Activated naive CD4-positive, alpha-beta T cell treated with anti-CD3 and anti-CD28 coated beads, Interleukin-2, amount 50 U/mL, for 24 hours (primary cell): ENCODE measurements at regions not wholly inside any gene's neighbourhood (a gene's known extent, or its start where the extent isn't known, plus 50 kb on each side); places are given as distances from the start of the nearest gene placed in this dataset.

Source experiments
- H3K27ac Mint-ChIP-seq: one replicate; pipeline ENCODE4 v1.8.0; 2021; ENCODE audit warnings: mild to moderate bottlenecking, mixed read lengths
- H3K27me3 Mint-ChIP-seq: one replicate; pipeline ENCODE4 v1.8.0; 2021; ENCODE audit warnings: mixed read lengths
- H3K36me3 Mint-ChIP-seq: one replicate; pipeline ENCODE4 v1.8.0; 2021; ENCODE audit warnings: mixed read lengths
- H3K4me1 Mint-ChIP-seq: one replicate; pipeline ENCODE4 v1.8.0; 2021; ENCODE audit warnings: mixed read lengths
- H3K4me3 Mint-ChIP-seq: one replicate; pipeline ENCODE4 v1.8.0; 2021; ENCODE audit warnings: mild to moderate bottlenecking, mixed read lengths
- H3K9me3 Mint-ChIP-seq: one replicate; pipeline ENCODE4 v1.8.0; 2021; ENCODE audit warnings: mixed read lengths

GRCh38 chr20:24735263-24735662 is 213.8 kb upstream of the CST7 start:
- Mint-ChIP-seq H3K4me1 (peaks cover 16% of the 10 kb centered on the region), H3K9me3 (no peaks in the 10 kb centered on the region), H3K27me3 (no peaks in the 10 kb centered on the region), H3K4me3 (no peak overlapping the region), H3K27ac (no peak overlapping the region), H3K36me3 (no peaks in the 10 kb centered on the region)

DNA sequence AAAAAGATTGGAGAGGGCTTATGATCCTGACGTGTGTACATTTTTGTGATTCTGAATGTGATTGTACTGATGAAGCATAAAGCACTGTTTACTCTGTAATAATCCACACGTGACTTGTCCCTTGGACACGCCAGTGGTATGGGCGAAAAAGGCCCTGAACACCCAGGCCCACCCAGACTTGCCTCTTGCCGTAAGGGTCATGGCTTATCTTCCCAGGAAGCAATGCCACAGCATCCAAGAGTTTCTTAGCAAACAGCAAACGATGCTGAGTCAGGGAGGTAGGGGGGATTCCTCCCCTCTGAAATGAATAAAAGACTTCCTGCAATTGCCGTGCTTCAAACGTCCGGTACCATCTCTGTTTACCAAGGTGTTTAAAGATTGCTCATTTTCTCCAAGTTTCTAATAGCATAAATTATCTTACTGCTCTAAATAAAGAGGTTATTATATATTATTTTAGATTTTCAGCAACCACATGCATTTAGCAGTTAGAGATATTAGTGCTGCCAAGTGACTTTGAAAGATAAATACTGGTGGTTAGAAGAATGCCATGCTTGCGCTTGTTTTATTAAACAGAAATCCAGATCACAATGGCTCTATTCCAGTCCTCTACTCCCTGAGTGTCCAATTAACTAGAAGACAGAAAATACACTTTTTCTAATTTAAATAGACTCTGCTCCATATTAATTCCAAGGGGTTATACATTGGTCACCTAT is 212.8 kb upstream of the CST7 start:
- H3K27ac Mint-ChIP-seq, result no peak overlapping the region
- H3K9me3 Mint-ChIP-seq, result no peaks in the 10 kb centered on the region
- H3K27me3 Mint-ChIP-seq, result no peaks in the 10 kb centered on the region
- no peaks in the 10 kb centered on the region for H3K36me3 Mint-ChIP-seq
- H3K4me1 Mint-ChIP-seq, result peaks cover 21% of the 10 kb centered on the region
- H3K4me3 Mint-ChIP-seq, result no peak overlapping the region

DNA sequence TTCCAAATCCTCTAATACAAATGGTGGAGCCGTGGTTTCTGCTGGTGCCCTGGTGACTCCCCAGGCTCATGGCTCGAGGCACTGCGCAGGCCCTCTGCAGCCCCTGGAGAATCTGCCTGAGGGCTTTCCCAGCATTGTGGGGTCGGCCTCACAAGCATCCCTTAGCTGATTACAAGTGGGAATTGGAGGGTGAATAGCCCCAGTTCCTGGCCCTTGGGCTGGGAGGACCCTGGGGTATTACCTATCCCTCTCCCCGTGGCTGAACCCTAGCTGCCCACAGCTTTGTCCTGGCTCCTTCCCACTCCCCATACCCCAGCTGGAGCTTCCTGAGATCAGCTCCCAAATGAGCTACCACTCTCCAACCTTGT is 212.2 kb upstream of the CST7 start:
- no peak overlapping the region for H3K27ac Mint-ChIP-seq
- no peaks in the 10 kb centered on the region for H3K9me3 Mint-ChIP-seq

GRCh38 chr20:24737212-24737850 is 211.7 kb upstream of the CST7 start:
- peaks cover 21% of the 10 kb centered on the region for H3K4me1 Mint-ChIP-seq
- no peaks in the 10 kb centered on the region for H3K36me3 Mint-ChIP-seq
- no peaks in the 10 kb centered on the region for H3K9me3 Mint-ChIP-seq
- no peak overlapping the region for H3K4me3 Mint-ChIP-seq
- H3K27ac Mint-ChIP-seq, result no peak overlapping the region
- H3K27me3 Mint-ChIP-seq, result no peaks in the 10 kb centered on the region

More for the DNA sequence above, 212.2 kb upstream of the CST7 start:
- Mint-ChIP-seq H3K36me3 (no peaks in the 10 kb centered on the region), H3K4me1 (peaks cover 21% of the 10 kb centered on the region), H3K27me3 (no peaks in the 10 kb centered on the region), H3K4me3 (no peak overlapping the region)

GRCh38 chr20:24738058-24738775 is 210.9 kb upstream of the CST7 start:
- Mint-ChIP-seq H3K36me3 (no peaks in the 10 kb centered on the region), H3K27ac (no peak overlapping the region), H3K4me3 (no peak overlapping the region), H3K27me3 (no peaks in the 10 kb centered on the region), H3K4me1 (peaks cover 21% of the 10 kb centered on the region), H3K9me3 (no peaks in the 10 kb centered on the region)

- Mint-ChIP-seq H3K27me3 (no peaks in the 10 kb centered on the region), H3K4me1 (peaks cover 21% of the 10 kb centered on the region), H3K9me3 (no peaks in the 10 kb centered on the region), H3K27ac (peak overlapping the region; percentile 73), H3K36me3 (no peaks in the 10 kb centered on the region), H3K4me3 (peak overlapping the region; percentile 61)
Measured at GRCh38 chr20:24738981-24739633, 210.0 kb upstream of the CST7 start.

GRCh38 chr20:24739746-24740145 is 209.3 kb upstream of the CST7 start:
- Mint-ChIP-seq H3K27me3 (no peaks in the 10 kb centered on the region), H3K4me3 (no peak overlapping the region), H3K9me3 (no peaks in the 10 kb centered on the region), H3K27ac (no peak overlapping the region), H3K4me1 (peaks cover 21% of the 10 kb centered on the region), H3K36me3 (no peaks in the 10 kb centered on the region)

- Mint-ChIP-seq H3K9me3 (no peaks in the 10 kb centered on the region), H3K27me3 (no peaks in the 10 kb centered on the region), H3K4me3 (no peak overlapping the region), H3K4me1 (peaks cover 21% of the 10 kb centered on the region), H3K36me3 (no peaks in the 10 kb centered on the region), H3K27ac (no peak overlapping the region)
Measured at GRCh38 chr20:24741493-24742072, 207.5 kb upstream of the CST7 start.

DNA sequence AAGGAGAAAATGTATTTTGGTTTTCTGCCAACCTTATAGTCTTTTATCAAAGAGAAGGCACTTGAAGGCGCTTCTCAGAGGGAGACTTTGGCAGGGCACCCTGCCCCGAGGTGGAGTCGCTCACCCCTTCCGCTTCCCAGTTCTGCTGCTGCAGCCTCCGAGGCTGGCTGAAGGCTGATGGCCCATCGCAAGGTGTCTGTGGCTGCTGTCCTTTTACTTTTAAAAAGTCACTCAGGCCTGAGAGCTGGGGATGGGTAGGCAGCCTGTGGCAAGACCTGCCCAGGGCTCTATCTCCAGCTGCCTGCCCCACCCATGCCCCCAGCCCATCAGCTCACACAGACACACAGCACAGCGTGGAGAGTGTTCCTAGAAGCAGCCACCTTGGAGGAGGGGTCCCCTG is 206.6 kb upstream of the CST7 start:
- H3K9me3 Mint-ChIP-seq, result no peaks in the 10 kb centered on the region
- H3K4me3 Mint-ChIP-seq, result no peak overlapping the region
- no peaks in the 10 kb centered on the region for H3K27me3 Mint-ChIP-seq
- H3K36me3 Mint-ChIP-seq, result no peaks in the 10 kb centered on the region
- peaks cover 21% of the 10 kb centered on the region for H3K4me1 Mint-ChIP-seq
- H3K27ac Mint-ChIP-seq, result no peak overlapping the region

DNA sequence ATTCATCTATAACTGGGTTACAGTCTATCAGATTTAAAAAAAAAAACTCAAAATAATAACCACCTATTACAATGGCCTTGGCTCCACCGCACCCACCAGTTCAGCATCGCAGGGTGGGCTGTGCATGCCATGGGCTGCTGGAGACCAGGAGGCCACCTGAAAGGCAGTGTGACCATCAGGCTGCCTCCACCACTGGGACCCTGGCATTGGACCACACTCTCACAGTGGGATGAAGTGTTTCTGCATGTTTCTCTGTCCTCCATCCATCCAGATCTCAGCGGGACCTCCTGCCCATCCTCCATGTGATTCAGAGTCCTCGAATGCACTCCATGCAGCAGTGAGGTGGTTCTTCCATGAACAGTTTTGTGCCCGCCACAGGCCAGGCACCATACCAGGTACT is 206.1 kb upstream of the CST7 start:
- Mint-ChIP-seq H3K27me3 (no peaks in the 10 kb centered on the region), H3K4me1 (peaks cover 21% of the 10 kb centered on the region), H3K36me3 (no peaks in the 10 kb centered on the region), H3K9me3 (no peaks in the 10 kb centered on the region), H3K4me3 (no peak overlapping the region), H3K27ac (no peak overlapping the region)

DNA sequence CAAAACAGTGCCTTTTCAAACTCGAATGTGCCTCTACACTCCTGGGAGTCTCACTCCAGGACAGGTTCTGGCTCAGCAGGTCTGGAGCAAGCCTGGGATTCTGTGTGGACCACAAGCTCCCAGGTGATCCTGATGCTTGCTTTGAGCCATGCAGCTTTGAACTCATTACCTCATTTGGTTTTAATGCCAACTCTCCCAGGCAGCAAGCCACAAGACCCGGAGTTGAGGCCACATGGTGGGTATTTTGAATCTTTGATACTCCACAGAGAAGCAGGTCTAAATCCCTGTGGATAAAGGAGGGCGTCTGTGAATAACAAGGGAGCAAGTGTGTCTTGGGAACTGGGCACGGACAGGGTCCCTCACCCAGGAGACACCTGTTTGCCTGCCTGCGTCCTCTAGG is 205.4 kb upstream of the CST7 start:
- H3K36me3 Mint-ChIP-seq, result no peaks in the 10 kb centered on the region
- H3K27ac Mint-ChIP-seq, result no peak overlapping the region
- peaks cover 21% of the 10 kb centered on the region for H3K4me1 Mint-ChIP-seq
- H3K4me3 Mint-ChIP-seq, result no peak overlapping the region
- H3K27me3 Mint-ChIP-seq, result no peaks in the 10 kb centered on the region
- no peaks in the 10 kb centered on the region for H3K9me3 Mint-ChIP-seq

DNA sequence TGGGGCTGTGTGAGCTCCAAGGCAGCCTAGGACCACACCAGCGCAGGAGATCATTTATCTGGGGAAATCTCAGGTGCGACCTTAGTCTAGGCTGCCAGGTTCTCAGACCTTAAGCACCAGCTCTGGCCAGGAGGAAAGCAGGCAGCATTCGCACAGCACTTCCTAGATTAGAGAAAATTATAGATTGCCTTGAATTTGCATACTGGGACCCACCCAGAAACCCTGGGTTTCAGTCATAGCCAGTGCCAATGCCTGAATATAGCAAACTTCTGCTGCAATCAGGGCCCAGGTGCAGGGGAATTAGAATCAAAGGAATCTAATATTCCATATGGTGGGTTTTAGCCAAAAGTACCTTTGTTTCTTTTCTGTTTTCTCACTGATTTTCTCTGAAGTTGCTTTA is 204.3 kb upstream of the CST7 start:
- H3K27me3 Mint-ChIP-seq, result peaks cover 2% of the 10 kb centered on the region
- H3K27ac Mint-ChIP-seq, result no peak overlapping the region
- no peaks in the 10 kb centered on the region for H3K9me3 Mint-ChIP-seq
- H3K36me3 Mint-ChIP-seq, result no peaks in the 10 kb centered on the region
- no peak overlapping the region for H3K4me3 Mint-ChIP-seq
- peaks cover 11% of the 10 kb centered on the region for H3K4me1 Mint-ChIP-seq

DNA sequence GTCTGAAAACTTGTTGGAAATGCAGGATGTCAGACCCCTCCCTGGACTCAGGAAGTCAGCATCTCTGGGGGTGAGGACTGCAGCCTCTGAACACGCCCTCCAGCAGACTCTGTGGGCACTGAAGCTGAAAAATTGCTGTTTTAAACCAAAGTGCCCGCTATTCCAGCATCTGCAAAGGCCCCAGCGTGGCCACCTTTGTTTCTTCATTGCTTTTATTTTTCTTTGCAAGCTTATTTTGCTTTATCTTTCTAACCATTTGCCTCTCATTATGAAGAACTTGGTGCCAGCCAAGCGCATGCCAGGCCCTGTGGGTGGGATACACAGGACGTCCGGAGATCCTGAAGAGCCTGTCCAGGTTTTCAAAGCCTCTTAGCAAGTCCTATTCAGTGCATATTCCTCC is 203.9 kb upstream of the CST7 start:
- no peak overlapping the region for H3K27ac Mint-ChIP-seq
- H3K4me1 Mint-ChIP-seq, result peaks cover 6% of the 10 kb centered on the region
- H3K4me3 Mint-ChIP-seq, result no peak overlapping the region
- H3K27me3 Mint-ChIP-seq, result peaks cover 2% of the 10 kb centered on the region
- H3K9me3 Mint-ChIP-seq, result no peaks in the 10 kb centered on the region
- H3K36me3 Mint-ChIP-seq, result no peaks in the 10 kb centered on the region

DNA sequence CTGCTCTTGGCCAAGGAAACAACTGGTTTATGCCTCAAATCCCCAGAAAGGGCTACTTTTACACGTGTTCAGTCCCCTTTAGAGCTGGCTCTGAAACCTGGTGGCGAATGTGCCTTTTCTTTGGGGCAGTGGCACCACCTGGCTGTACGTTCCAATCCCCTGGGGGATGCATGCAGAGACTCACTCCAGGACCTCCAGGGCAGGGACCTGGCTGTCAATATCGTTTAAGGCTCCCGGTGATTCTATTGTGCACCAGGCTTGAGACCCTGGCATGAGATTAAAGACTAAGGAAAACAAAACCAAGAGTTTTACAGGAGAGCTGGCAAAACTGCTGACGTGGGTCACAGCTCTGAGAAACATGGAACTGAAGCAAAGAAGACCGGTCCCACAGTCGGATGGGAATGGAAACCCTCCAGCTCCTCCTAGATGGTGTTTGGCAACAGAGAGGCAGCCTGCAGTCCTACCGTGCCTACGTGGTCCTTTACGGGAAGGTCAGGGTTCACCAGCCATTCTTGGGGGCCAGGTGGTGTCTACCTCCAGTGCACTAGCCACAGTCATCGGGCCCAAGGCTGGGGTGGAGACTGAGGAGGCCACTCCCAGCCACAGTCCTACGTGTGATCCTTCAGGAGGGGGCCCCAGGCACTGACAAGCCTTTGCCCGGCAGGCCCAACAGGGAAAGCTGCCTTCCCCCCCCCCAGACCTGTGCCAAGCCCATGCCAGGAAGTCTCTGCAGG is 203.3 kb upstream of the CST7 start:
- Mint-ChIP-seq H3K27ac (no peak overlapping the region), H3K36me3 (no peaks in the 10 kb centered on the region), H3K4me1 (peaks cover under 1% of the 10 kb centered on the region), H3K9me3 (no peaks in the 10 kb centered on the region), H3K27me3 (peaks cover 2% of the 10 kb centered on the region), H3K4me3 (no peak overlapping the region)

DNA sequence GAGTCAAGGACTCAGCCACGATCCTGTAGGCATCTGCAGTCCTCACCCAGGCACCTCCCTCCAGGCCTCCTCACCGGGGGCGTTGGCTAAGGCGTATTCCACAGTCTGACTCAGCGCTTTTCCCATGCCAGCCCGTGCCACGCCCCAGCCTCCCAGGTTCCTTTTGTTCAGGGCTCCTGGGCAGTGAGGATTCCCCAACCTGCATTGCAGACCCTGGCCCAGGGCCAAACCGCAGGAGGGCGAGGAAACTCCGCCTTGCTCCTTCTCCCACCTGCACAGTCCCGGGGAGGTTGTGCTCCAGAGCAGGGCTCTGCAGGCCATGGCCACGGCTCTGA is 202.8 kb upstream of the CST7 start:
- H3K27ac Mint-ChIP-seq, result no peak overlapping the region
- H3K36me3 Mint-ChIP-seq, result no peaks in the 10 kb centered on the region
- no peaks in the 10 kb centered on the region for H3K9me3 Mint-ChIP-seq
- no peaks in the 10 kb centered on the region for H3K4me1 Mint-ChIP-seq
- H3K27me3 Mint-ChIP-seq, result peaks cover 2% of the 10 kb centered on the region
- H3K4me3 Mint-ChIP-seq, result no peak overlapping the region
